Cardiac fibroblast (primary cell): ENCODE measurements at regions not wholly inside any gene's neighbourhood (a gene's known extent, or its start where the extent isn't known, plus 50 kb on each side); places are given as distances from the start of the nearest gene placed in this dataset.
"Not testable (repeated sequence)": the region's sequence is repeated elsewhere in the genome, so short reads cannot be mapped to it uniquely, and the experiment has no call there.

Experiments
- DNase-seq, 2 donors: peaks; one replicate each; pipeline versions ENCODE4 v3.0.0 to v3.0.0-alpha.2; 2010; ENCODE audit warnings: low read depth in 2 of 2
- H3K4me3 ChIP-seq, 2 donors: replicated peaks in 1 of 2; 1 replicate in 1 of 2; 2 replicates in 1 of 2; pipeline ENCODE4 v1.5.1; 2011; ENCODE audit warnings: low read depth in 2 of 2, low read length in 2 of 2, mild to moderate bottlenecking in 2 of 2, moderate library complexity in 1 of 2
- CTCF ChIP-seq: IDR thresholded peaks from one replicate; pipeline ENCODE4 v1.5.1; 2011; ENCODE audit warnings: low read depth, mild to moderate bottlenecking, low read length, inconsistent platforms

GRCh38 chr1:115507901-115508300, 133.9 kb upstream of the VANGL1 start:
- no peak for TF ChIP-seq CTCF
- peak in 1 of 2 donors; percentile 66 for DNase-seq
- H3K4me3 ChIP-seq = no peak overlapping the region

GRCh38 chr1:115506924-115507589, 134.7 kb upstream of the VANGL1 start:
- no peak overlapping the region for H3K4me3 ChIP-seq
- DNase-seq = peak; percentile 63 to 65
- peak; percentile 53 for TF ChIP-seq CTCF

GRCh38 chr1:115506518-115506917, 135.3 kb upstream of the VANGL1 start:
- no peak for DNase-seq
- H3K4me3 ChIP-seq = no peak overlapping the region
- no peak for TF ChIP-seq CTCF

- H3K4me3 ChIP-seq = no peak overlapping the region
- DNase-seq = no peak
- no peak for TF ChIP-seq CTCF
Observed at GRCh38 chr1:115505148-115505571, 136.6 kb upstream of the VANGL1 start.

GRCh38 chr1:115502183-115502582, 139.6 kb upstream of the VANGL1 start:
- not testable (repeated sequence) for H3K4me3 ChIP-seq, DNase-seq

- TF ChIP-seq CTCF = no peak
Observed at GRCh38 chr1:115501476-115501875, 140.3 kb upstream of the VANGL1 start.

GRCh38 chr1:115499253-115499652, 142.5 kb upstream of the VANGL1 start:
- no peak for TF ChIP-seq CTCF
- DNase-seq = no peak
- no peak overlapping the region for H3K4me3 ChIP-seq

More at GRCh38 chr1:115501476-115501875, 140.3 kb upstream of the VANGL1 start:
- no peak for DNase-seq
- H3K4me3 ChIP-seq = no peak overlapping the region
